GM21619 (cell line): ENCODE measurements at regions not wholly inside any gene's neighbourhood (a gene's known extent, or its start where the extent isn't known, plus 50 kb on each side); places are given as distances from the start of the nearest gene placed in this dataset.

Experiments used
- ATAC-seq: cut with Tn5 transposase; IDR thresholded peaks from one replicate; pipeline ENCODE4 v1.9.1; 2021; ENCODE audit not compliant: unreplicated experiment

GRCh38 chr4:63526251-63526650, 883.0 kb downstream of the TECRL start:
- ATAC-seq = no peak

DNA sequence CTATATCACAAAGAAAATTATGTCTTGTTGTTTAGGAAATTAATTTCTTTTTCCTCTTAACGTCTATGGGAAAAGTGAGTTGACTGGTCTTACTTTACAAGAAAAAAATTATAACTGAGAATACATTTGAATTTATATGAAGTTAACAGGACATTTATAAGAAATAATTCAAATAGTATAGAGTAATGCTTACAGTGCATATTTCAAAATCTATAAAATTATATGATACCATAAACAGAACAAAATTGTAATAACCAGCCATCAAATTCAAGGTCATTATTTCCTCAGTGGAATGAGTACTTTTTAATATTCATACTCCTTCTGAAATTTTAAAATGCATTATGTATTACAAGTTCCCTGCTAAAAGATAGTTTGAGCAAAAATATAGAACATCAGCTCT, 884.5 kb downstream of the TECRL start:
- ATAC-seq = no peak

GRCh38 chr4:63505714-63506460, 903.4 kb downstream of the TECRL start:
- ATAC-seq = no peak

DNA sequence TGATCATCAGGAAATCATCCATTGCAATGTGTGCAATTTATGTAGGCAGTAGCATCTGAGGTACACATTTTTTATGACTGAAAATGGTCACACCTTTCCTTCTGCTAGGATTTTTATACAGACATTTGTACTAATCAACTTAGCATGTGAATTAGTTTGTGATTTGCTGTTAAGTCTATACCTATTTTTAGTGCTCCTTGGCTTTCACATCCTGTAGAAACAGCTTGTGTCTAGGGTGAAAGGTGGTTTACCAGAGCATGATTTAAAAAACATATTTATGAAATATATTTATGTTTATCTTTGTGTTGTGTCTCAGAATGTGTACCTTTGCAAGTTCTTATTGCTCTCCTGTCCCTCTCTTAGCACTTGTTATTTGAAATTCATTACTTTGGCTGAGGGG, 916.0 kb downstream of the TECRL start:
- ATAC-seq = no peak

GRCh38 chr4:63492515-63492914, 916.7 kb downstream of the TECRL start:
- ATAC-seq = no peak

GRCh38 chr4:63464393-63464792, 944.9 kb downstream of the TECRL start:
- no peak for ATAC-seq

DNA sequence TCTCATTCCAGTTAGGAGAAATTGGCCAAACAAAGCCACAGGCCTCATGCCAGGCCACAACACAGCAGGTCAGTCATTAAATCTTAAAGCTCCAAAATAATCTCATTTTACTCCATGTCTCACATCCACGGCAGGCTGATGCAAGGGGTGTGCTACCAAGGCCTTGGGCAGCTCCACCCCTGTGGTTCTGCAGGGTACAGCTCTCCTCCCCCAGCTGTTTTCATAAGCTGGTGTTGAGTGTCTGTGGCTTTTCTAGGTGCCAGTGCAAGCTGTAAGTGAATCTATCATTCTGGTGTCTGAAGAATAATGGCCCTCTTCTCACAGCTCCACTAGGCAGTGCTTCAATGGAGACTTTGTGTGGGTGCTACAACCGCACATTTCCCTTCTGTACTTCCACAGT, 949.2 kb downstream of the TECRL start:
- ATAC-seq = no peak

- no peak for ATAC-seq
Observed at GRCh38 chr4:63459329-63459728, 949.9 kb downstream of the TECRL start.

DNA sequence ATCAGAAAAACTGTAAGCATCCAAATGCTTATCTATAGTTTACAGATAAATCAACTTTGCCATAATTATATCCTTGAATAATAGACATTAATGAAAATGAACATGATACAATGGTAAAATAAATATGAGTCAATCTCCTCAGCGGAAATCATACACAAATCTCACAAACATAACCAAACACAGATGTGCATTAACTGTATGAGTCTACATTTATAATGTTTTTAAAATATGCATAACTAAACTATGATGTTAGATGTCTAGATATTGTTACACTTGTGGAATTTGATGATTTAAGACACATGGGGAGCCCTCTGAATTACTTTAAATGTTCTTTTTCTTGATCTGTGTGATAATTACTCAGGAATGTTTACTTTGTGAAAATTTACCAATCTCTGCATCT, 951.2 kb downstream of the TECRL start:
- no peak for ATAC-seq

DNA sequence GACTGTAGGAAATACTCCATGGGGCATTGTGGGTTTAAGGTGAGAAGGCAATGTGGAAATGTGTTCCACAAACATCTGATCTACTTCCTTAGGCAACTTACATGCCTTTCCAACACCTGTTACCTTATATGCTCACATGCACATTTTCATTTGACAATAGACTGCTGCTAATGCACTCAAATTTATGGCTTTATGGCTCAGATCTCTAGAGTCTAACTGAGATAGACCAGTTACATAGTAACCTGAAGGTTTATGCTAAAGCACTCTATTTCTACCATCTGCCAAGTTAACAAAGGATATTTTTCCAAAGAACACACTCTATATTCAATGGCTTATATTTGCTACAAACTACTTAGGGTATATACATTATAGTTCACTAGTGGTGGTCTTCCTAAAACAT, 969.0 kb downstream of the TECRL start:
- ATAC-seq = no peak

DNA sequence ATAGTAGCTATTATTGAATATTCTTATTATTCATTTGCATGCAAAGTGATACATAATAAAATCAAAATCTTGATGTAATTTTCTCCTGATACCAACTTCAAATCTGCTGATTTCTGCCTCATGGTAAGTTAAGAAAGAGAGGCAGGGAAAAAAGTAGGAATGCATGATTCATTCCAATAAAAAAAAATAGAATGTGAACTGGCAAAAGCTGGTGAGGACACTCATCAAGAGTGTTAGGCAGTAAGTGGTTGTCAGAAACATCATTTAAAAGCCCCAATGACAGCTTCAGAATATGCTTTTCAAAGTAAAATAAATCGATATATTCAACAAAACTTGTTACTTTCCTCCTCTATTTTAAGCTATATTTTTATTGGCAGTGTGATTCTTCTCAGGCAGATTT, 979.1 kb downstream of the TECRL start:
- no peak for ATAC-seq

GRCh38 chr4:63396269-63396668, 1013.0 kb downstream of the TECRL start:
- no peak for ATAC-seq

GRCh38 chr4:63393544-63393943, 1015.7 kb downstream of the TECRL start:
- no peak for ATAC-seq

- ATAC-seq = no peak
Observed at GRCh38 chr4:63379750-63380522, 1029.3 kb downstream of the TECRL start.

GRCh38 chr4:63371001-63371400, 1038.2 kb downstream of the TECRL start:
- no peak for ATAC-seq

DNA sequence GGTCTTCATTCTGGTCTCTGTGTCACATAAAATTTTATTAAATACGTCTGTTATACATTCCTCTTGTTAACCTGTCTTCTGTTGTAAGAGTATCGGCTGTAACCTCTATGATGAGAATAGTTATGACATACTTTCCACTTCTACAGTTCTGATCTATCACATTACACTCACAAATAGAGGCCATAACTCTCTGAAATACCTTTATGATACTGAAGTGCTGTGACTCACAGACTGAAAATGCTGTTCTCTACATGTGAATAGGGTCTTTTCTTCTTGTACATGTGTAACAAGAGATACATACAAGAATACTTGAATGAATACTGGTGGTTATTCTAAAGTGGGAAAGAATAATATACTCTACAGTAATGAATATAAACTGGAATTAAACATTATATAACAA, 1047.6 kb downstream of the TECRL start:
- no peak for ATAC-seq

DNA sequence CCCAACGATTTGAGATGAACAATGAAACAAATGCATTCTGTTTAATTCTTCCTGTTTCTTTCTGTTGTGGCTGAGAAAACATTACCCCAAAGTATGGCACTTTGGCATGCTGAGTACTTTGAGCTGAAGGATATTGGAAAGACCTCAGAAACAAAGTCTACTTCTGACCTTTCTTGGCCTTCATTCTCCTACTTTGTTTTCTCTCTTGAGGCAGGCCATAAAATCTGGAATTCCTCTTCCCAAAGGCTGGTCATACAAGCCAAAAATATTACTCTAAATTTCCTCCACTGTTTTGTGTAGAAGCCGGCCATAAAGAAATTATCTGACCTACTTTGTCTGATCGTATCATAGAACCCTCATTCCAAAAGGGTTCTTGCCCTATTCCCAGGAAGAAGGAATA, 1048.2 kb downstream of the TECRL start:
- no peak for ATAC-seq

DNA sequence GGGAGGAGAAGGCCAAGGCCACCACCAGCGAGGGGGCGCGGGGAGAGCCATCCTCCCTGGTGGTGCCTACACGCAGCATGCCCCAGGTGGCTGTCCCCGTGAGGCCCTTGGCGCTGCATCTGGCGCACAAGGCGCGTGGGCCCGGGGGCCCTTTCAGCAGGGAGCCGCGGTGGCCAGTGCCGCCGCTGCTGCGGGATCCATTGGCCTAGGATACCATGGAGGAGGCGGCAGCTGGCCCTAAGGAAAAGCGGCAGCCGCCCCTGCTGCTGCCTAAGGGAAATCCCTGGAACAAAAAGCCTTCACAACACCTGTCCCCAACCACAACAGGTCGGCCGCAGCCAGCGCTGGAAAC, 1059.6 kb downstream of the TECRL start:
- no peak for ATAC-seq

GRCh38 chr4:63348735-63349673, 1060.2 kb downstream of the TECRL start:
- ATAC-seq = no peak

- no peak for ATAC-seq
Observed at GRCh38 chr4:63325140-63325539, 1084.1 kb downstream of the TECRL start.

DNA sequence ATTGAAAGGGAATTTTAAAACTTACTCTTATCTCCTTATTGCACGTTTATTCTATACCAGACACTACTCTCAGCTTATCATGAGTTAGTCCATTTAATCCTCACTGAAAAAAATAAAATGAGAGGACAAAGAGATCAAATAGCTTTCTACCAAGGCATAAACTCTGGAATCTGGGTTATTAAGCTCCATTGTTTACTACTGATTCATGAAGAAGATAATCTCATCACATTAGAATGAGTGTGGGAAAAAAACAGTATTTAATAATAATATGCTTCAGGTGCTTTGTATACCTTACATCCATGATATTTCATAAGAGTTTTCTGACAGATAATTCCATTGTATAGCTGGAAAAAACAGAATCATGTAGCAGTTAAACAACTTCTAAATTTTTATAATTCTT, 1092.6 kb downstream of the TECRL start:
- no peak for ATAC-seq

- no peak for ATAC-seq
Observed at GRCh38 chr4:63315651-63316050, 1093.6 kb downstream of the TECRL start.
